Muscle of arm (tissue), 1 donor: ENCODE measurements at regions not wholly inside any gene's neighbourhood (a gene's known extent, or its start where the extent isn't known, plus 50 kb on each side); places are given as distances from the start of the nearest gene placed in this dataset.
A peak's percentile ranks its signal among the peaks of the same experiment; 100 is the strongest.

ENCODE experiments used
- DNase-seq: peaks from one replicate; pipeline ENCODE4 v3.0.0-alpha.2; 2013

- DNase-seq, result no peak
Measured at GRCh38 chr3:157718800-157719199, 215.6 kb upstream of the VEPH1 start.

GRCh38 chr3:157713101-157713500, 209.9 kb upstream of the VEPH1 start:
- no peak for DNase-seq

- DNase-seq, result no peak
Measured at GRCh38 chr3:157705258-157705657, 202.0 kb upstream of the VEPH1 start.

DNA sequence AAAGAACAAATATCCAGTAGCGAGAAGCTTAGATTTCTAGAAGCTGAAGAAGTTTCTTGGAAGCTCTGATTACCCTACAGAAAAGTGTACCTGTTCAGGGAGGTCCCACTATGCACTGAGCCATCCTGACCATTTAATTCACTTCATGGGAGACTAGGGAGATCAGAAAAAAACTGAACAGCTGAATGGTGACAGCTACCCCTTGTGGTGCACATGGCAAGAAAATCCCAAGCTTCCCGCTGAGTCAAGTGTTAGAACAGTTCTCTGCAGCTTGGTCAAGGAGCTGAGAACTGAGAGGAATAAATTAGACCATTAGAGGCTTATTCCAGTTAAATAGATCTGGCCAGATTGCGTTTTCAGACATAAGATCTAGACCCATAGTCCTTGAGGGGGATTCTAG, 197.2 kb upstream of the VEPH1 start:
- no peak for DNase-seq

DNA sequence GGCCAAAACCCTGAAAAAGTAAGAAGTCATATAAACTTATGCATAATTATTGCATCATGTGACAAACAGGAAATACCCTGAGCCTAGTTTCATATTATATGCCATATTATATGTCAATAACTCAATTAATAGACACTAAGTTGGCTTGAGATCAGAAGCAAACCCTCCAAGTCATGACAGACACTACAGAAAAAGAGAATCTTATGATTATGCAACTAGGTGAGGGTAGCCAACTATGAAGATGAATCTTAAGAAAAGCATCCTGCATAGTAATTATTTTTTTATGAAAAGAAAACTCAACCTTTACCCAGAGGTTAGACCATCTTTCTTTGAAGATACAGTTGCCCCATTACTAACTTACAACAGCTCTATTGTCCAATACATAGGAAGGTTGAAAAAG, 192.4 kb upstream of the VEPH1 start:
- DNase-seq, result no peak

DNA sequence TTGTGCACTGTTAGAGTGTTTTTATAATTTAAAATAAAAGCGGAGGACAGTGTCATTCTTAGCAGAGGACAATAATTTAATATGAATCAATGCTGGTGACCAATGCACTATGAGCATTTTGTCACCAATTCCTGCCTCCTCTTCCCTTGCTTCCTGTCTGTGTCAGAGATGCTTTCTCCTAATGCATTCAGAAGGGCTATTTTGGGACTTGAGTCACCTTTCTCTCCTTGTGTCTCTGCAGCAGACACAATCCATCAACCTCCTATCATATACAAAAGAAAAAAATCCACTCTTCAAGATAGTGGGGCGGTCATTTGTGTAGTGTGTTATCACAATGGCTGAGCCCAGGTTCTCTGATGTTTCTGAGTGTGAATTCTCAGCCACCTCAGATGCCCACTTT, 191.9 kb upstream of the VEPH1 start:
- DNase-seq, result no peak

DNA sequence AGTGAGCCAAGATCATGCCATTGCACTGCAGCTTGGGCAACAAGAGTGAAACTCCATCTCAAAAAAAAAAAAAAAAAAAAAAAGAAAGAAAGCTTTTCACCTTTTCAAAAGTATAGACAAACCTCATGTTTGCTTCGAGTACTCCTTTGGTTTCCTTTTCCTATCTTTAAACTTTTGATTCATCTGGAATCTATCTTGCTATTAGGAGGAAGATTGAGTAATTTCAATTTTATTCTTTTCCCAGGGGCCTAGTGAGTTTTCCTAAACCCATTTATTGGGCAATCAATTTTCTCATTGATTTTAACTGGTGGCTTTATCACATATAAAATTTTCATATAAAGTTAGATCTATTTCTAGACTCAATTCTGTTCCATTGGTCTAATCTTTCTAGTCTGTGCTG, 190.5 kb upstream of the VEPH1 start:
- no peak for DNase-seq

GRCh38 chr3:157692468-157692867, 189.3 kb upstream of the VEPH1 start:
- no peak for DNase-seq

- DNase-seq, result no peak
Measured at GRCh38 chr3:157683668-157684067, 180.5 kb upstream of the VEPH1 start.

DNA sequence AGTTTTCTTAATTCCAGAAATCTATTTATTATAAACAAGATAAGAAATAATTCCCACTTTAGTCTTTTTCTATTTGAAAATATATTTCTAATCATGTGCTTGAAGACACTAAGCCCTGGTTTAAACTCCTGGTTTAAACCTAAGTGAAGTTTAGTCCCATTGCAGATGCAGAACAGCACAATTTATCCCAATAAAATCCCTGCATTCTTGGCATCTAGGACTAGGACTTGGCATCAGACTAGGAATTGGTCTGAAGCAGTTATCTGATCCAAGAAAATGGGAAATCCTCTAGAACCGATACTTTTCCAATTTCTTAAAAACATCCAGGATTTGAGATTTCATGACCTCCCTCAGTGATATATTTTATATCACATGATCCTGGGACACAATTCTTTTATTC, 168.8 kb upstream of the VEPH1 start:
- peak; percentile 31 for DNase-seq

- no peak for DNase-seq
Measured at GRCh38 chr3:157671656-157672055, 168.4 kb upstream of the VEPH1 start.

- no peak for DNase-seq
Measured at GRCh38 chr3:157669416-157669815, 166.2 kb upstream of the VEPH1 start.

DNA sequence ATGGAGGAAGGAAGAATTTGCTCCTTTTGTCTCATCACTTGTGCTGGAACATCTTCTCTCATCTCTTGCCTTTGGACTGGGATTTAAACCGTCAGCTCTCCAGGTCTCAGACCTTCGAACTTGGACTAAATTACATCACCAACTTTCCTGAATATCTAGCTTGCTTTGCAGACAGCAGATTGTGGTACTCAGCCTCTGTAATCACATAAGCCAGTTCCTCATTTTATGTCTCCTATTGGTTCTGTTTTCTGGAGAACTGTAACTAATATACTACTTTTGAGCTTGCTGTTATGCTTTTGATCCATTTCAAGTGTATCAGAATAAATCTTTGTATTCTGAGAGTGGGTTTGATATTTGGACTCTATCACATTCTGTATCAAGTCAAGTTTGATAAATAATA, 164.3 kb upstream of the VEPH1 start:
- no peak for DNase-seq

DNA sequence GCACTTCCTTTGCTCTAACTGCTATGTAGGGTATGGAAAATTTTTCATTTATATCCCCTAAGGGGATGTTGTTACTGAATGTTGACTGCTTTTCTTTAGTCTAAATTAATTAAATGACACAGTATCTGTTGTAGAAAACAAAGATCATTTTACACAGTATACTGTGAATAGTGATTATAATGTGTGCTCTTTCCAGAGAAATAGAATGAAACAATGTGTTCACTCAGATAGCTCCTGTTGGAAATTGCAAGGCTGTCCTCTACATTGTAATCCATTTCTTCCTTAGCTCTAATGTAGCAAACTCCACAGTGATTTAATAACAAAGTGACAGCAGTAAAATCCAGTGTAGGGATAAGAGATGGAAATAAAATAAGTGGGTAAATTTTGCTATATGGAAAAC, 159.0 kb upstream of the VEPH1 start:
- DNase-seq, result no peak

DNA sequence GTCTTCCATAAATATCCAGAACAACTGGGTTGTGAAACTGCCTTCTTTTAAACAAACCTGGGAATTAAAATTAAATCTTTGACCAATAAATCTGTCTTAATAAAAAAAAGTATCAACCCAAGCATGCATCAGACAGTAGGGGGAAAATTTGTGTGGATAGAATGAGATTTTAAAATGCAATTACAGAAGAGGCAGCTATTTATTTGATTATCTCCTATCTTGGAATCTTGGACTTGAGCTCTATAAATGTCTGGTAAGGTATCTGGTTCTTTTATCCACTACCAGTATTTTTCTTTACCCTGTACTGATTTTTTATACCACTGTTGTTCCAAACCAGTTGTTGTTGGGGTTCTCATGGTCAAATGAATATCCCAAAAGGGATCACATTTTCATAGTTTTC, 157.6 kb upstream of the VEPH1 start:
- no peak for DNase-seq

- DNase-seq, result peak; percentile 38
Measured at GRCh38 chr3:157652366-157652765, 149.2 kb upstream of the VEPH1 start.

DNA sequence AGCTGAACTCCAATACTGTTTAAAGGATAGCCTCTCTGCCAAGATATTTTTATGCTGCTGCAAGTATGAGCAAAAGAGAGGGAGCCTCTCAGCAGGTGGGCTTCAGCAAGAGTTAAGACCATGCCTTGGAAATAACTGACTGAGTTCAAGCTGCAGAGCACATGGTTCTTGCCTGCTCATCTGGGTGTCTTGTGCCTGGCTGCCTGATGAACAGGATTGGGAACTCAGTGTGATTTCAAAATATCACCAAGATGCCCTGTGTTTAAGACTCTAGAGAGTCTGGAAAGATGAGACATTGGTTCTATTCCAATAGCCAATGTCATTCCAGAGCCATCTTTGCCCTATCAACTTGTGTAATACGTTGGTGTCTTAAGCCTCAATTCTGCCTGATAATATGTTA, 147.5 kb upstream of the VEPH1 start:
- DNase-seq, result no peak

DNA sequence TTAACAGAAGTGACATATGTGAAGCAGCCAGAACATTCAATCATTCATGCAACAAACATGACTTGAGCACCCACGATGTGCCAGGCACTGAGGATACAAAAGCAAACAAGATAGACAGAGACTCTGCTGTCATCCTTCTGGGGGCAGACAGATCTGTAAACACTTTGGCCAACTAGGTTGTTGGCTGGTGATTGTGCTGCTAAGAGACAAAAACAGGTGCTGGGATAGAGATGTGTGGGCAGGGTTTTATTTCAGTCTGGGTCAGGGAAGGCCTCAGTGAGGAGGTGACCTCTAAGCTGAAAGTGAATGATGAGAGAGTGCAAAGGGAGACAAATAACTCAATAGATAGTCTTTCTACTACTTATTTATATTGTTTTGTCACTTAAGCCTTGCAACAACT, 147.0 kb upstream of the VEPH1 start:
- no peak for DNase-seq

GRCh38 chr3:157649511-157649910, 146.3 kb upstream of the VEPH1 start:
- no peak for DNase-seq

GRCh38 chr3:157647820-157648219, 144.6 kb upstream of the VEPH1 start:
- no peak for DNase-seq

GRCh38 chr3:157639756-157640426, 136.7 kb upstream of the VEPH1 start:
- DNase-seq, result no peak

GRCh38 chr3:157637866-157638265, 134.7 kb upstream of the VEPH1 start:
- DNase-seq, result no peak

DNA sequence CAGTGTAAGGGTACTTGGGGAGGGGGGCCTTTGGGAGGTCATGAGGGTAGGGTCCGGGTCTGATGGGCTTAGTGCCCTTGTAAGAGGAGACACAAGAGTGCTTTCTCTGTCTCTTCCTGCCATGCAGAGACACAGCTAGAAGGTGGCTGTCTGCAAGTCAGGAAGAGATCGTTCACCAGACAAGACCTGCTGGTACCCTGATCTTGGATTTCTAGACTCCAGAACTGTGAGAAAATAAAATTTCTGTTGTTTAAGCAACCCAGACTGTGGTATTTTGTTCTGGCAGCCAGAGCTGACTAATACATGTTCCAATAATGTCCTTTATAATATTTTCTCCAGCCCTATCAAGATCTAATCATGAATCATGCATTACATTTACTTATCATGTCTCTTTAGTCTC, 130.0 kb upstream of the VEPH1 start:
- DNase-seq, result no peak

- no peak for DNase-seq
Measured at GRCh38 chr3:157632075-157632474, 128.9 kb upstream of the VEPH1 start.

DNA sequence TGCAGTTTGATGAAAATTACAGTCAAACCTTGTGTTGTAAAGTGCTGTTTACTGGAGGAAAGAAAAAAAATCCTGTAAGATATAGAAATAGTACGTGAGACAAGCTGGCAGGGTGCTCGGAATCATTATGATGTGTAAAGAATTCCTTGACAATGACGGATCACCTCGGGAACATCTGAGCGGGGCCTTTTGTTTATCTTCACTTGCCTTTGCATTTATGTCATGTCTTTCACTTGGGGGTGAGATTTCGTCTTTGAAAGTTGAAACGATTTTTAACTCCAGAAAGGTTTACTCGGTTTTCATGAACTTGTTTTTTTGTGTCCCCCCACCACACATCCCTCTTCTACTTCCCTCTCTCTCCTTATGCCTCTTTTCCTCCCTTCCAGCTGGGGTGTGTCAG, 128.3 kb upstream of the VEPH1 start:
- no peak for DNase-seq
